Gastrocnemius medialis (tissue), 4 donors: ENCODE measurements at regions not wholly inside any gene's neighbourhood (a gene's known extent, or its start where the extent isn't known, plus 50 kb on each side); places are given as distances from the start of the nearest gene placed in this dataset.

Experiments
- ATAC-seq, 2 donors: fragments of 150-250 bp; one replicate each; pipeline ENCODE4 v1.9.1; 2016
- DNase-seq, 2 donors: peaks; one replicate each; pipeline ENCODE4 v3.0.0-alpha.2; 2019
- H3K27ac ChIP-seq, 4 donors: fragments of 200-600 bp; sonication (generic); 1 replicate in 1 of 4; 2 replicates in 3 of 4; pipeline ENCODE4 v1.5.1; 2016 to 2018; ENCODE audit warnings: mild to moderate bottlenecking in 2 of 4, moderate library complexity in 1 of 4
- H3K27me3 ChIP-seq, 3 donors: fragments of 200-600 bp; sonication (generic) in 2 of 3; 1 replicate in 1 of 3; 2 replicates in 2 of 3; pipeline versions ENCODE4 v1.5.1 to v1.6.0; 2016 to 2019; ENCODE audit warnings: mild to moderate bottlenecking in 1 of 3, moderate library complexity in 1 of 3
- H3K36me3 ChIP-seq, 2 donors: fragments of 200-600 bp; sonication (generic) in 1 of 2; one replicate each; pipeline ENCODE4 v1.5.1; 2017 to 2018
- H3K4me1 ChIP-seq, 2 donors: fragments of 200-600 bp; sonication (generic) in 1 of 2; one replicate each; pipeline ENCODE4 v1.5.1; 2016 to 2017; ENCODE audit warnings: mild to moderate bottlenecking in 2 of 2
- H3K4me3 ChIP-seq, 4 donors: fragments of 200-600 bp; sonication (generic) in 3 of 4; 1 replicate in 1 of 4; 2 replicates in 3 of 4; pipeline ENCODE4 v1.5.1; 2016 to 2019; ENCODE audit warnings: mild to moderate bottlenecking in 2 of 4
- H3K9me3 ChIP-seq, 3 donors: fragments of 200-600 bp; sonication (generic) in 2 of 3; 1 replicate in 1 of 3; 2 replicates in 2 of 3; pipeline ENCODE4 v1.5.1; 2016 to 2019
- CTCF ChIP-seq, 5 experiments: fragments of 450-650 bp in 3 of 5; fragments of 200-600 bp in 2 of 5; sonication (generic) in 2 of 5; IDR thresholded peaks in 4 of 5; conservative IDR thresholded peaks in 1 of 5; 1 replicate in 4 of 5; 2 replicates in 1 of 5; pipeline ENCODE4 v1.5.1; 2016 to 2019; ENCODE audit warnings: antibody characterized with exemption in 5 of 5, mild to moderate bottlenecking in 3 of 5, moderate library complexity in 3 of 5
- POLR2A ChIP-seq, 2 donors: fragments of 450-650 bp; IDR thresholded peaks; one replicate each; pipeline ENCODE4 v1.6.1; 2017; ENCODE audit warnings: antibody characterized with exemption in 2 of 2, mild to moderate bottlenecking in 2 of 2, moderate library complexity in 2 of 2
- in situ Hi-C, 4 donors: fragments of 200-750 bp; cut with MboI; loops; one replicate each; pipeline versions ENCODE4 v1.15.0 to v1.8.0; 2017; ENCODE audit warnings: low sequenced_read_pairs in 4 of 4
- intact Hi-C: fragments of 100-400 bp; cut with DNase I; formaldehyde crosslinking; loops from one replicate; pipeline ENCODE4 v1.15.1; 2023; ENCODE audit warnings: low total_unique reads

DNA sequence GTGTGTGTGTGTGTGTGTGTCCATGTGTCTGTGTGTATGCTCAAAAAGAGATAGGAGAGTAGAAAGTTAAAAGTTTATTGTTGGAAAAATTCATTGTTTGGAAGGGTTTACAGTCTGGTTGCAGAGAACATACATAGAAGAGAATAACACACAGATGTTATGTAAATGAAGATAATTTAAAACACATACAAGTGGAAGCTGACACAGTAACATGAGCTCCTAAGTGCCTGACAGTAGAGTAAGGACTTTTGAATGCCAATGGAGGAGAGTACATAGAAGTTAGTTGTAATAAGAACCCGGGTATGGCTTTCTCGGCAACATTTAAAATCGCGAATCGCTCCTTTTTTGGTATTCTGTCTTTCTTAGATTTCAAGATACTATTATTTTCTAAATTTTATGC is 137.0 kb upstream of the FANCL start:
- in situ Hi-C loops (no loop called here), intact Hi-C loops (no loop called here)
- no peak for ATAC-seq

DNA sequence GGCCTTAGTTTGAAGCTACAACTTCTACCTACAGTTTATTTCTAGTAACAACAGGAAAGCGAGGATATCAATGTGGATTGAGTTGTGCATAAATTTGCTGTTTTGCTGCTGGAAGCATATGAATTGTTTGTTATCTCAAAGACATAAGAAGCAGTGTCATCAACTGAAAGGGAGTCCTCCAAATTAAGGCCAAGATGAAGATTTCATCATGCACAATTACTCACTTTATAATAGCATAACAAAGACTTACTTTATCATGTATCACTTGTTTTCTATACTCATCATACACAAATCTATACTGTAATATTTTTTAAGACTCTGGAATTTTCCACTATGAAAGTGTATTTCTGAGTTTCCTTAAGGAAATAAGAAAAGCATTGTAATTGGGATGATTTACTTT is 136.1 kb upstream of the FANCL start:
- H3K27me3 ChIP-seq: no peaks in the 10 kb centered on the region
- intact Hi-C loops: no loop called here
- in situ Hi-C loops: no loop called here
- H3K27ac ChIP-seq: no peak overlapping the region
- no peaks in the 10 kb centered on the region for H3K36me3 ChIP-seq
- H3K4me1 ChIP-seq: no peaks in the 10 kb centered on the region
- ATAC-seq (no peak), DNase-seq (no peak)
- H3K9me3 ChIP-seq: no peaks in the 10 kb centered on the region
- no peak for TF ChIP-seq CTCF (IDR thresholded peaks at IDR 0.05 in 4 of 5, conservative IDR thresholded peaks at IDR 0.05 in 1 of 5)
- no peak for TF ChIP-seq POLR2A (IDR thresholded peaks at IDR 0.05)
- no peak overlapping the region for H3K4me3 ChIP-seq

More for the DNA sequence above, 137.0 kb upstream of the FANCL start:
- Histone ChIP-seq H3K4me1 (no peaks in the 10 kb centered on the region), H3K36me3 (no peaks in the 10 kb centered on the region), H3K27ac (no peak overlapping the region), H3K4me3 (no peak overlapping the region), H3K27me3 (no peaks in the 10 kb centered on the region), H3K9me3 (no peaks in the 10 kb centered on the region)
- DNase-seq: no peak
- no peak for TF ChIP-seq CTCF (IDR thresholded peaks at IDR 0.05 in 4 of 5, conservative IDR thresholded peaks at IDR 0.05 in 1 of 5)

- in situ Hi-C loops: no loop called here
- no peaks in the 10 kb centered on the region for H3K36me3 ChIP-seq
- no peak overlapping the region for H3K27ac ChIP-seq
- ATAC-seq: no peak
- TF ChIP-seq POLR2A (IDR thresholded peaks at IDR 0.05) (no peak), CTCF (IDR thresholded peaks at IDR 0.05 in 4 of 5, conservative IDR thresholded peaks at IDR 0.05 in 1 of 5) (no peak)
- no peak overlapping the region for H3K4me3 ChIP-seq
- H3K27me3 ChIP-seq: no peaks in the 10 kb centered on the region
- no peaks in the 10 kb centered on the region for H3K4me1 ChIP-seq
- no peak for DNase-seq
- no peaks in the 10 kb centered on the region for H3K9me3 ChIP-seq
- intact Hi-C loops: no loop called here
Observed at GRCh38 chr2:58376592-58376991, 135.5 kb upstream of the FANCL start.

GRCh38 chr2:58369594-58369993 is 128.5 kb upstream of the FANCL start:
- in situ Hi-C loops: no loop called here
- Histone ChIP-seq H3K9me3 (no peaks in the 10 kb centered on the region), H3K27ac (no peak overlapping the region), H3K36me3 (no peaks in the 10 kb centered on the region), H3K4me1 (no peaks in the 10 kb centered on the region), H3K4me3 (no peak overlapping the region), H3K27me3 (no peaks in the 10 kb centered on the region)
- TF ChIP-seq POLR2A (IDR thresholded peaks at IDR 0.05) (no peak), CTCF (IDR thresholded peaks at IDR 0.05 in 4 of 5, conservative IDR thresholded peaks at IDR 0.05 in 1 of 5) (no peak)
- DNase-seq (no peak), ATAC-seq (no peak)
- intact Hi-C loops: no loop called here

DNA sequence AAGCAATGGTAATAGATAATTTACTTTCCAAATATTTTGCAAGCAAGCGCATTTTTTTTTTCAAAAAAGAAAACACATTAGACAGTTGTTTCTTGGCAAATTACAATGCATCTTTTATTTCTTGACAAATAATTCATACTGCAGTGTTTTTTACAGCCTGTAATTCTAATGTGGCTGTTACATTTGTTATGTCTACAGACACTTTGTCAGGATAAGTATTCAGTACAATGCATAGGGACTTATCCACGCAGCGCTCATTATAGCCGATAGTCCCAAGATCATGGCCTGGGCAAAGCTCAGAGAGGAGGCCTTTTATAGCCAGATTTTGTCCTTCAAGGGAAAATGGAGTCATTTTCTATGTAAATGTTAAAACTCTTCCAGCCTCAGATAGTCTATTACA is 123.0 kb upstream of the FANCL start:
- H3K4me1 ChIP-seq: no peaks in the 10 kb centered on the region
- ATAC-seq: no peak

More for the DNA sequence above, 123.0 kb upstream of the FANCL start:
- Histone ChIP-seq H3K4me3 (no peak overlapping the region), H3K27me3 (no peaks in the 10 kb centered on the region), H3K36me3 (no peaks in the 10 kb centered on the region), H3K27ac (no peak overlapping the region), H3K9me3 (no peaks in the 10 kb centered on the region)
- in situ Hi-C loops (no loop called here), intact Hi-C loops (no loop called here)
- DNase-seq: no peak
- TF ChIP-seq CTCF (IDR thresholded peaks at IDR 0.05 in 4 of 5, conservative IDR thresholded peaks at IDR 0.05 in 1 of 5) (no peak), POLR2A (IDR thresholded peaks at IDR 0.05) (no peak)
